Ishikawa (cell line): ENCODE measurements at regions not wholly inside any gene's neighbourhood (a gene's known extent, or its start where the extent isn't known, plus 50 kb on each side); places are given as distances from the start of the nearest gene placed in this dataset.

Experiments used
- EP300 ChIP-seq: IDR thresholded peaks from 2 replicates; pipeline ENCODE4 v1.6.1; 2012; ENCODE audit warnings: borderline replicate concordance
- FOXM1 ChIP-seq: IDR thresholded peaks from 2 replicates; pipeline ENCODE4 v1.6.1; 2012; ENCODE audit warnings: low read depth, borderline replicate concordance
- MAX ChIP-seq: IDR thresholded peaks from 2 replicates; pipeline ENCODE4 v1.6.1; 2012
- TAF1 ChIP-seq: IDR thresholded peaks from 2 replicates; pipeline ENCODE4 v1.6.1; 2012; ENCODE audit warnings: low read depth, mild to moderate bottlenecking
- YY1 ChIP-seq: IDR thresholded peaks from 2 replicates; pipeline ENCODE4 v1.6.1; 2012; ENCODE audit warnings: low read depth

GRCh38 chr17:51559778-51560177, 299.4 kb downstream of the UTP18 start:
- TF ChIP-seq MAX (no peak), EP300 (no peak), YY1 (no peak), TAF1 (no peak), FOXM1 (no peak)
